ENCODE measurements at regions not wholly inside any gene's neighbourhood (a gene's known extent, or its start where the extent isn't known, plus 50 kb on each side); places are given as distances from the start of the nearest gene placed in this dataset.

GRCh38 chr18:10290638-10291235 is 163.7 kb upstream of the APCDD1 start:
- TF ChIP-seq POLR2AphosphoS5 (IDR thresholded peaks at IDR 0.05; ENCODE audit: borderline replicate concordance, low read depth, low read length) (no peak), EZH2 (IDR thresholded peaks at IDR 0.05) (no peak), FOXP2 (optimal IDR thresholded peaks at IDR 0.05; ENCODE audit: control extremely low read depth, extremely low read length, insufficient read depth) (no peak)
- Histone ChIP-seq H3K9me3 (ENCODE audit: low read depth, low read length) (no peaks in the 10 kb centered on the region; the same call in 1 of the 2 replicates), H3K9ac (ENCODE audit: insufficient read length) (no peak overlapping the region), H3K36me3 (ENCODE audit: insufficient read depth, low read length) (no peaks in the 10 kb centered on the region), H3K27ac (no peak overlapping the region), H3K4me3 (no peak overlapping the region)
- no peak for DNase-seq (ENCODE audit: low read depth, low spot score)

GRCh38 chr18:10291568-10291981 is 162.9 kb upstream of the APCDD1 start:
- Histone ChIP-seq H3K9me3 (ENCODE audit: low read depth, low read length) (no peaks in the 10 kb centered on the region; the same call in 1 of the 2 replicates), H3K27ac (peak overlapping the region; percentile 61; the same call in 1 of the 2 replicates), H3K36me3 (ENCODE audit: insufficient read depth, low read length) (no peaks in the 10 kb centered on the region), H3K4me3 (no peak overlapping the region), H3K9ac (ENCODE audit: insufficient read length) (peak overlapping the region; percentile 38)
- TF ChIP-seq POLR2AphosphoS5 (IDR thresholded peaks at IDR 0.05; ENCODE audit: borderline replicate concordance, low read depth, low read length), result no peak
- TF ChIP-seq EZH2 (IDR thresholded peaks at IDR 0.05), result no peak
- no peak for TF ChIP-seq FOXP2 (optimal IDR thresholded peaks at IDR 0.05; ENCODE audit: control extremely low read depth, extremely low read length, insufficient read depth)
- DNase-seq (ENCODE audit: low read depth, low spot score), result no peak

- Histone ChIP-seq H3K9ac (ENCODE audit: insufficient read length) (no peak overlapping the region), H3K4me3 (no peak overlapping the region), H3K27ac (no peak overlapping the region), H3K9me3 (ENCODE audit: low read depth, low read length) (no peaks in the 10 kb centered on the region; the same call in 1 of the 2 replicates), H3K36me3 (ENCODE audit: insufficient read depth, low read length) (no peaks in the 10 kb centered on the region)
- no peak for TF ChIP-seq POLR2AphosphoS5 (IDR thresholded peaks at IDR 0.05; ENCODE audit: borderline replicate concordance, low read depth, low read length)
- TF ChIP-seq EZH2 (IDR thresholded peaks at IDR 0.05), result no peak
- TF ChIP-seq FOXP2 (optimal IDR thresholded peaks at IDR 0.05; ENCODE audit: control extremely low read depth, extremely low read length, insufficient read depth), result no peak
- no peak for DNase-seq (ENCODE audit: low read depth, low spot score)
Observed at GRCh38 chr18:10293966-10294365, 160.5 kb upstream of the APCDD1 start.

- no peaks in the 10 kb centered on the region for H3K9me3 ChIP-seq (ENCODE audit: low read depth, low read length)
- TF ChIP-seq FOXP2 (optimal IDR thresholded peaks at IDR 0.05; ENCODE audit: control extremely low read depth, extremely low read length, insufficient read depth), result no peak
- TF ChIP-seq POLR2AphosphoS5 (IDR thresholded peaks at IDR 0.05; ENCODE audit: borderline replicate concordance, low read depth, low read length), result no peak
- no peak for TF ChIP-seq EZH2 (IDR thresholded peaks at IDR 0.05)
- H3K27ac ChIP-seq, result no peak overlapping the region
- no peaks in the 10 kb centered on the region for H3K36me3 ChIP-seq (ENCODE audit: insufficient read depth, low read length)
- no peak overlapping the region for H3K4me3 ChIP-seq
- H3K9ac ChIP-seq (ENCODE audit: insufficient read length), result no peak overlapping the region
- no peak for DNase-seq (ENCODE audit: low read depth, low spot score)
Observed at GRCh38 chr18:10295751-10296150, 158.7 kb upstream of the APCDD1 start.

GRCh38 chr18:10296491-10296890 is 157.9 kb upstream of the APCDD1 start:
- Histone ChIP-seq H3K9me3 (ENCODE audit: low read depth, low read length) (no peaks in the 10 kb centered on the region), H3K36me3 (ENCODE audit: insufficient read depth, low read length) (no peaks in the 10 kb centered on the region)
- DNase-seq (ENCODE audit: low read depth, low spot score), result no peak

GRCh38 chr18:10297086-10297485 is 157.3 kb upstream of the APCDD1 start:
- TF ChIP-seq FOXP2 (optimal IDR thresholded peaks at IDR 0.05; ENCODE audit: control extremely low read depth, extremely low read length, insufficient read depth), result no peak
- no peak for TF ChIP-seq POLR2AphosphoS5 (IDR thresholded peaks at IDR 0.05; ENCODE audit: borderline replicate concordance, low read depth, low read length)
- TF ChIP-seq EZH2 (IDR thresholded peaks at IDR 0.05), result no peak
- no peak overlapping the region for H3K4me3 ChIP-seq
- no peak overlapping the region for H3K9ac ChIP-seq (ENCODE audit: insufficient read length)
- no peaks in the 10 kb centered on the region for H3K9me3 ChIP-seq (ENCODE audit: low read depth, low read length)
- DNase-seq (ENCODE audit: low read depth, low spot score), result no peak
- H3K36me3 ChIP-seq (ENCODE audit: insufficient read depth, low read length), result no peaks in the 10 kb centered on the region
- no peak overlapping the region for H3K27ac ChIP-seq

More at GRCh38 chr18:10296491-10296890, 157.9 kb upstream of the APCDD1 start:
- Histone ChIP-seq H3K27ac (no peak overlapping the region), H3K4me3 (no peak overlapping the region), H3K9ac (ENCODE audit: insufficient read length) (no peak overlapping the region)
- no peak for TF ChIP-seq FOXP2 (optimal IDR thresholded peaks at IDR 0.05; ENCODE audit: control extremely low read depth, extremely low read length, insufficient read depth)
- TF ChIP-seq EZH2 (IDR thresholded peaks at IDR 0.05), result no peak
- TF ChIP-seq POLR2AphosphoS5 (IDR thresholded peaks at IDR 0.05; ENCODE audit: borderline replicate concordance, low read depth, low read length), result no peak

- H3K27ac ChIP-seq, result no peak overlapping the region
- H3K9me3 ChIP-seq (ENCODE audit: low read depth, low read length), result no peaks in the 10 kb centered on the region
- no peaks in the 10 kb centered on the region for H3K36me3 ChIP-seq (ENCODE audit: insufficient read depth, low read length)
- no peak overlapping the region for H3K9ac ChIP-seq (ENCODE audit: insufficient read length)
- H3K4me3 ChIP-seq, result no peak overlapping the region
- TF ChIP-seq POLR2AphosphoS5 (IDR thresholded peaks at IDR 0.05; ENCODE audit: borderline replicate concordance, low read depth, low read length), result no peak
- no peak for TF ChIP-seq EZH2 (IDR thresholded peaks at IDR 0.05)
- TF ChIP-seq FOXP2 (optimal IDR thresholded peaks at IDR 0.05; ENCODE audit: control extremely low read depth, extremely low read length, insufficient read depth), result no peak
- DNase-seq (ENCODE audit: low read depth, low spot score), result no peak
Observed at GRCh38 chr18:10298346-10298745, 156.1 kb upstream of the APCDD1 start.

GRCh38 chr18:10299643-10300042 is 154.8 kb upstream of the APCDD1 start:
- no peak for DNase-seq (ENCODE audit: low read depth, low spot score)
- no peak overlapping the region for H3K9ac ChIP-seq (ENCODE audit: insufficient read length)
- H3K27ac ChIP-seq, result peak overlapping the region; percentile 86
- no peaks in the 10 kb centered on the region for H3K9me3 ChIP-seq (ENCODE audit: low read depth, low read length)
- no peaks in the 10 kb centered on the region for H3K36me3 ChIP-seq (ENCODE audit: insufficient read depth, low read length)
- H3K4me3 ChIP-seq, result peak overlapping the region; percentile 38
- TF ChIP-seq FOXP2 (optimal IDR thresholded peaks at IDR 0.05; ENCODE audit: control extremely low read depth, extremely low read length, insufficient read depth) (peak; percentile 77), EZH2 (IDR thresholded peaks at IDR 0.05) (no peak)

GRCh38 chr18:10300739-10301138 is 153.7 kb upstream of the APCDD1 start:
- Histone ChIP-seq H3K27ac (no peak overlapping the region), H3K36me3 (ENCODE audit: insufficient read depth, low read length) (no peaks in the 10 kb centered on the region), H3K9me3 (ENCODE audit: low read depth, low read length) (no peaks in the 10 kb centered on the region), H3K9ac (ENCODE audit: insufficient read length) (no peak overlapping the region), H3K4me3 (no peak overlapping the region)
- TF ChIP-seq POLR2AphosphoS5 (IDR thresholded peaks at IDR 0.05; ENCODE audit: borderline replicate concordance, low read depth, low read length) (no peak), EZH2 (IDR thresholded peaks at IDR 0.05) (no peak), FOXP2 (optimal IDR thresholded peaks at IDR 0.05; ENCODE audit: control extremely low read depth, extremely low read length, insufficient read depth) (no peak)
- no peak for DNase-seq (ENCODE audit: low read depth, low spot score)
